A549 (cell line): ENCODE measurements at regions not wholly inside any gene's neighbourhood (a gene's known extent, or its start where the extent isn't known, plus 50 kb on each side); places are given as distances from the start of the nearest gene placed in this dataset.

Source experiments
- ATAC-seq, 2 experiments: fragments of 200-7000 bp in 1 of 2; fragments of >200 bp in 1 of 2; cut with Nextera tagmentation in 1 of 2; cut with Tn5 transposase in 1 of 2; 3 replicates each; pipeline versions ENCODE4 v1.8.0 to v1.9.1; 2018 to 2020; ENCODE audit warnings: mild to moderate bottlenecking in 1 of 2, moderate library complexity in 1 of 2
- CTCF ChIA-PET: fragments of 300-600 bp; sonication (Branson Sonifier 250); formaldehyde crosslinking; extraction: SDS; loops from one replicate; lab custom pipeline; 2021; ENCODE audit warnings: antibody characterized with exemption, inconsistent platforms; lab: Yijun Ruan, JAX
- POLR2A ChIA-PET: fragments of 350-600 bp; formaldehyde crosslinking; extraction: SDS; loops from one replicate; lab custom pipeline; 2021; ENCODE audit warnings: antibody characterized with exemption, inconsistent platforms; lab: Yijun Ruan, JAX
- DNase-seq, 2 experiments: peaks; one replicate each; pipeline versions ENCODE4 v3.0.0 to v3.0.0-alpha.2; 2011 to 2016; ENCODE audit warnings: low read depth in 1 of 2, low spot score in 1 of 2
- FAIRE-seq: peaks from 2 replicates; lab custom pipeline; 2011; peaks lifted over from hg19 to GRCh38; lab: Jason Lieb, UNC
- H3K27ac ChIP-seq, 2 experiments: fragments of >200 bp; sonication (Bioruptor Twin); formaldehyde crosslinking; 3 replicates each; pipeline ENCODE4 v1.5.1; 2016 to 2017
- H3K4me1 ChIP-seq: fragments of >200 bp; sonication (Bioruptor Twin); formaldehyde crosslinking; 3 replicates; pipeline ENCODE4 v1.6.1; 2016
- H3K4me2 ChIP-seq: fragments of >200 bp; sonication (Bioruptor Twin); formaldehyde crosslinking; 3 replicates; pipeline ENCODE4 v1.6.1; 2016
- H3K4me3 ChIP-seq: fragments of >200 bp; sonication (Bioruptor Twin); formaldehyde crosslinking; 3 replicates; pipeline ENCODE4 v1.5.1; 2016
- H3K9me3 ChIP-seq: fragments of >200 bp; sonication (Bioruptor Twin); formaldehyde crosslinking; 3 replicates; pipeline ENCODE4 v1.6.1; 2016
- BHLHE40 ChIP-seq: IDR thresholded peaks from 2 replicates; pipeline ENCODE4 v1.6.1; 2012; ENCODE audit warnings: low read depth, low read length, inconsistent platforms
- CBX2 ChIP-seq: fragments of 200-600 bp; sonication (generic); IDR thresholded peaks from 2 replicates; pipeline ENCODE4 v1.6.1; 2016; ENCODE audit warnings: low read depth, mild to moderate bottlenecking, borderline replicate concordance
- CEBPB ChIP-seq, 2 experiments: fragments of >200 bp in 1 of 2; sonication (Bioruptor Twin) in 1 of 2; formaldehyde crosslinking in 1 of 2; IDR thresholded peaks; 2 replicates each; pipeline ENCODE4 v1.6.1; 2012 to 2016
- CHD4 ChIP-seq: fragments of 200-600 bp; sonication (generic); IDR thresholded peaks from 2 replicates; pipeline ENCODE4 v1.6.1; 2016; ENCODE audit warnings: antibody characterized with exemption, mild to moderate bottlenecking, borderline replicate concordance
- HDAC2 ChIP-seq: fragments of 200-600 bp; sonication (generic); IDR thresholded peaks from 2 replicates; pipeline ENCODE4 v1.6.1; 2016
- HEYL ChIP-seq: fragments of 250-450 bp; sonication (Bioruptor Pico); IDR thresholded peaks from 2 replicates; pipeline ENCODE4 v1.8.0; 2021; ENCODE audit warnings: mild to moderate bottlenecking, moderate library complexity
- HOXB13 ChIP-seq: fragments of 250-450 bp; sonication (Bioruptor Pico); IDR thresholded peaks from 2 replicates; pipeline ENCODE4 v1.5.0; 2020; ENCODE audit warnings: low read depth, mild to moderate bottlenecking, moderate library complexity
- JUN ChIP-seq, 2 experiments: fragments of >200 bp; sonication (Bioruptor Twin); formaldehyde crosslinking; IDR thresholded peaks; 2 replicates in 1 of 2; 3 replicates in 1 of 2; pipeline ENCODE4 v1.6.1; 2016 to 2017
- JUNB ChIP-seq: fragments of >200 bp; sonication (Bioruptor Twin); formaldehyde crosslinking; IDR thresholded peaks from 2 replicates; pipeline ENCODE4 v1.6.1; 2016
- KDM1A ChIP-seq: fragments of 200-600 bp; sonication (generic); IDR thresholded peaks from 2 replicates; pipeline ENCODE4 v1.6.1; 2016; ENCODE audit warnings: low read depth, mild to moderate bottlenecking
- KDM5A ChIP-seq: fragments of 200-600 bp; sonication (generic); IDR thresholded peaks from 2 replicates; pipeline ENCODE4 v1.6.1; 2016; ENCODE audit warnings: antibody characterized with exemption, mild to moderate bottlenecking
- NFE2L2 ChIP-seq: fragments of 150-350 bp; conservative IDR thresholded peaks from 2 replicates; pipeline ENCODE4 v1.6.1; 2014; ENCODE audit warnings: low read length
- POLR2A ChIP-seq: IDR thresholded peaks from 2 replicates; pipeline ENCODE4 v1.6.1; 2012; ENCODE audit warnings: mild to moderate bottlenecking, low read length
- RCOR1 ChIP-seq: fragments of 150-350 bp; IDR thresholded peaks from 2 replicates; pipeline ENCODE4 v1.6.1; 2014; ENCODE audit warnings: antibody characterized with exemption, low read length, low read depth
- RFX5 ChIP-seq: fragments of 450-650 bp; IDR thresholded peaks from 2 replicates; pipeline ENCODE4 v1.7.1; 2014; ENCODE audit warnings: antibody characterized with exemption, mild to moderate bottlenecking, moderate library complexity
- SMC3 ChIP-seq: fragments of >200 bp; sonication (Bioruptor Twin); formaldehyde crosslinking; IDR thresholded peaks from 3 replicates; pipeline ENCODE4 v1.6.1; 2018; ENCODE audit warnings: inconsistent platforms
- SREBF2 ChIP-seq: fragments of 450-650 bp; IDR thresholded peaks from 2 replicates; pipeline ENCODE4 v1.6.1; 2014; ENCODE audit warnings: mild to moderate bottlenecking, moderate library complexity
- TFCP2L1 ChIP-seq: fragments of 250-450 bp; sonication (Bioruptor Pico); IDR thresholded peaks from 2 replicates; pipeline ENCODE4 v1.5.0; 2021; ENCODE audit warnings: mild to moderate bottlenecking
- ZC3H11A ChIP-seq: fragments of 450-650 bp; IDR thresholded peaks from 2 replicates; pipeline ENCODE4 v1.6.1; 2014; ENCODE audit warnings: antibody characterized with exemption, mild to moderate bottlenecking
- WGBS: methylation state at CpG from one replicate; pipeline ENCODE4 v1.1.6; 2017; ENCODE audit errors: missing lambda C conversion rate; 5-methylcytosine and 5-hydroxymethylcytosine counted together
- TF ChIP-seq, protein P1 (sequence below): fragments of >200 bp; sonication (Bioruptor Twin); formaldehyde crosslinking; IDR thresholded peaks from 3 replicates; pipeline ENCODE4 v1.6.1; 2016
- TF ChIP-seq, protein P2 (sequence below): fragments of >200 bp; sonication (Bioruptor Twin); formaldehyde crosslinking; IDR thresholded peaks from 2 replicates; pipeline ENCODE4 v1.6.1; 2016
- TF ChIP-seq, protein P3 (sequence below): IDR thresholded peaks from 2 replicates; pipeline ENCODE4 v1.6.1; 2012
- TF ChIP-seq, protein P4 (sequence below): fragments of 250-450 bp; sonication (Bioruptor Pico); IDR thresholded peaks from 2 replicates; pipeline ENCODE4 v1.5.0; 2020; ENCODE audit warnings: low read depth, mild to moderate bottlenecking, moderate library complexity

DNA sequence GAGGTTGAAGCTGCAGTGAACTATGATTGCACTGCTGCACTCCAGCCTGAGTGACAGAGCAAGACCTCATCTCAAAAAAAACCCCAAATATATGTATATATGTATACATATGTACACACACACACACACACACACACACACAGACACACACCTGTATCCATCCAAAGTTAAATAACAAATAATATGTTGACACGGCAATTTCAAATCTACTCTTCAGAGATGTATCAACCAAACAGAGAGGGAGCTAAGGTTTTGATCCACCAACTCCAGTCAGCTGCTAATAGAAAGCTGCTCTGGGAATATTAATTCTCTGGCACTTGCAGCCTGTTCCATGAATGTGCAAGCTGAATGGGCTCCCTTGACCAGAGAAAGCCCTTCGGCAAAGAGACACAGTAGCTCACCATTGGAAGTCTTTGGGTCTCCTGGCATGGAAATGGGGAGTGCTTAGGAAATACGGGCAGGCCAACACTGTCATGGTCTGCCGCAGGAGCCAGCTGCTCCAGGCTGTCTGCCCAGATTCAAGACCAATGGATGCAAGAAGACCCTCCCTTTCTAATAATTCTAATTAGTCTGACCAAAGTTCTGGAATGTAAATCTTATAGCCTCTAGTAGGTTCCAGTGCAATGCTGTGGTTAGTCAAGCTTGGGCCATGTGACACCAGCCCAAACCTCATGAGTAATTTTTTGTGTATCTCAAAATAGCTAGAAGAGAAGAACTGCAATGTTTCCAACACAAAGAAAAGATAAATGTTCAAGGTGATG, 299.8 kb downstream of the KBTBD8 start:
- ChIA-PET POLR2A (no interaction called here), CTCF (no interaction called here)
- DNase-seq: no peak
- H3K9me3 ChIP-seq: no peaks in the 10 kb centered on the region
- no peak for FAIRE-seq
- H3K4me3 ChIP-seq: no peak overlapping the region
- no peak for ATAC-seq
- no peak overlapping the region for H3K27ac ChIP-seq
- no peak overlapping the region for H3K4me2 ChIP-seq
- WGBS: 92% methylated on average over 3 of the region's 4 CpGs
- 0 out of 3 replicates have a peak, but pooled peaks cover 2% of the 10 kb centered on the region for H3K4me1 ChIP-seq
- TF ChIP-seq SMC3 (no peak), HDAC2 (no peak), RCOR1 (no peak), BHLHE40 (no peak), JUN (IDR thresholded peaks at IDR 0.05) (no peak), CHD4 (no peak), HEYL (CRISPR knock-in tag) (no peak), JUNB (no peak), CEBPB (IDR thresholded peaks at IDR 0.05) (no peak), ZC3H11A (no peak), KDM5A (no peak), RFX5 (no peak)
- TF ChIP-seq, protein P1, sequence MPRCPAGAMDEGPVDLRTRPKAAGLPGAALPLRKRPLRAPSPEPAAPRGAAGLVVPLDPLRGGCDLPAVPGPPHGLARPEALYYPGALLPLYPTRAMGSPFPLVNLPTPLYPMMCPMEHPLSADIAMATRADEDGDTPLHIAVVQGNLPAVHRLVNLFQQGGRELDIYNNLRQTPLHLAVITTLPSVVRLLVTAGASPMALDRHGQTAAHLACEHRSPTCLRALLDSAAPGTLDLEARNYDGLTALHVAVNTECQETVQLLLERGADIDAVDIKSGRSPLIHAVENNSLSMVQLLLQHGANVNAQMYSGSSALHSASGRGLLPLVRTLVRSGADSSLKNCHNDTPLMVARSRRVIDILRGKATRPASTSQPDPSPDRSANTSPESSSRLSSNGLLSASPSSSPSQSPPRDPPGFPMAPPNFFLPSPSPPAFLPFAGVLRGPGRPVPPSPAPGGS: no peak
- TF ChIP-seq, protein P2, sequence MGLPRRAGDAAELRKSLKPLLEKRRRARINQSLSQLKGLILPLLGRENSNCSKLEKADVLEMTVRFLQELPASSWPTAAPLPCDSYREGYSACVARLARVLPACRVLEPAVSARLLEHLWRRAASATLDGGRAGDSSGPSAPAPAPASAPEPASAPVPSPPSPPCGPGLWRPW: no peak

DNA sequence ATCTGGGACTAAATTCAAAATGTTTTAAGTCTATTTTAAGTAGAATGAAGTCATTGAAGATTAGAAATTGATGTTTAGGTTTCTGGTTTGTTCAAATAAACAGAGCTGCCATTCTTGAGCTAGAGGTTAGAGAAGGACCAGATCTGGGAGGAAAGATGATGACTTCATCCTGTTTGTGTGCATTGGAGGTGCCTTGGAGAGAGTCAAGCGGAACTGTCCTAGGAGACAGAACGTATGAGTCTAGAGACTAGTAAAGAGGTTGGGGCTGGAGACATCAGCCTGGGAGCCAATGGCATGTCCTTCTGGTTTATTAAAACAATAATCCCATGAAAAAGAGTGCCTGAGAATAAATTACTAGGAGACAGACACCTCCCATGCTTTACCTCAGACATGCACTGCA, 303.4 kb downstream of the KBTBD8 start:
- no peak for TF ChIP-seq KDM1A
- TF ChIP-seq, protein P3, sequence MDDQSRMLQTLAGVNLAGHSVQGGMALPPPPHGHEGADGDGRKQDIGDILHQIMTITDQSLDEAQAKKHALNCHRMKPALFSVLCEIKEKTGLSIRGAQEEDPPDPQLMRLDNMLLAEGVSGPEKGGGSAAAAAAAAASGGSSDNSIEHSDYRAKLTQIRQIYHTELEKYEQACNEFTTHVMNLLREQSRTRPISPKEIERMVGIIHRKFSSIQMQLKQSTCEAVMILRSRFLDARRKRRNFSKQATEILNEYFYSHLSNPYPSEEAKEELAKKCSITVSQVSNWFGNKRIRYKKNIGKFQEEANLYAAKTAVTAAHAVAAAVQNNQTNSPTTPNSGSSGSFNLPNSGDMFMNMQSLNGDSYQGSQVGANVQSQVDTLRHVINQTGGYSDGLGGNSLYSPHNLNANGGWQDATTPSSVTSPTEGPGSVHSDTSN: no peak
- TF ChIP-seq HOXB13 (CRISPR knock-in tag): no peak
- no peak for TF ChIP-seq CHD4
- no peak for TF ChIP-seq POLR2A
- no peak for TF ChIP-seq TFCP2L1 (CRISPR knock-in tag)
- no peak for TF ChIP-seq NFE2L2
- no peak for TF ChIP-seq SREBF2
- no peak for DNase-seq
- WGBS: 56% methylated on average over 2 of the region's 2 CpGs
- ChIA-PET CTCF (no interaction called here), POLR2A (no interaction called here)
- H3K4me2 ChIP-seq: no peak overlapping the region
- no peak overlapping the region for H3K4me3 ChIP-seq
- no peaks in the 10 kb centered on the region for H3K9me3 ChIP-seq
- H3K4me1 ChIP-seq: no peaks in the 10 kb centered on the region
- FAIRE-seq: no peak
- H3K27ac ChIP-seq: no peak overlapping the region
- ATAC-seq: no peak

DNA sequence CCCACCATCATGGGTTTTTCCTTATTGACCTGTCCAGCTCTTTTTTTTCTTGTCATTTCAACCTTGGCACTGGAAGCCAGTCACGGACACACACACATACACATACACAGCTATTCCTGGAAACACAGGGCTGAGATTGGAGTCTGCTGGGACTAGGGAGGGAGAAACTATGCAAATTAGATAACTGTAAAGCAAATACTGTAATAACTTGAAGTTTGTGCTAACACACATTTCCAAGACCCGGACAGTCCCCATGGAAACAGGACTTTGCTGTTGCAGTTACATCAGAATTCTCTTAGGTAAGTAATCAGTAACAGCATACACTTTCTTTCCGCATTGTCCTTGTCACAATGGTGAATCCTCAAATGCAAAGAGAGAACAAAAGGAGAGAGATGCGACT, 304.4 kb downstream of the KBTBD8 start:
- no peak overlapping the region for H3K27ac ChIP-seq
- no peaks in the 10 kb centered on the region for H3K4me1 ChIP-seq
- TF ChIP-seq, protein P1: no peak
- no peak for TF ChIP-seq CEBPB (IDR thresholded peaks at IDR 0.05)
- TF ChIP-seq CBX2: no peak
- TF ChIP-seq, protein P4, sequence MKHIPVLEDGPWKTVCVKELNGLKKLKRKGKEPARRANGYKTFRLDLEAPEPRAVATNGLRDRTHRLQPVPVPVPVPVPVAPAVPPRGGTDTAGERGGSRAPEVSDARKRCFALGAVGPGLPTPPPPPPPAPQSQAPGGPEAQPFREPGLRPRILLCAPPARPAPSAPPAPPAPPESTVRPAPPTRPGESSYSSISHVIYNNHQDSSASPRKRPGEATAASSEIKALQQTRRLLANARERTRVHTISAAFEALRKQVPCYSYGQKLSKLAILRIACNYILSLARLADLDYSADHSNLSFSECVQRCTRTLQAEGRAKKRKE (CRISPR knock-in tag): no peak
- TF ChIP-seq, protein P3: no peak
- ChIA-PET POLR2A (no interaction called here), CTCF (no interaction called here)
- no peak overlapping the region for H3K4me3 ChIP-seq
- ATAC-seq (no peak), DNase-seq (no peak), FAIRE-seq (no peak)
- WGBS: 44% methylated on average over 4 of the region's 4 CpGs
- no peak overlapping the region for H3K4me2 ChIP-seq
- H3K9me3 ChIP-seq: no peaks in the 10 kb centered on the region
